Mononuclear cell (primary cell): ENCODE measurements at regions not wholly inside any gene's neighbourhood (a gene's known extent, or its start where the extent isn't known, plus 50 kb on each side); places are given as distances from the start of the nearest gene placed in this dataset.

ENCODE experiments used
- H3K27me3 ChIP-seq: 2 replicates; pipeline ENCODE4 v1.6.0; 2011; ENCODE audit warnings: low read length, control low read depth; ENCODE audit not compliant: insufficient read depth
- H3K4me1 ChIP-seq: 2 replicates; pipeline ENCODE4 v1.5.1; 2011; ENCODE audit warnings: mild to moderate bottlenecking, low read length, control low read depth; ENCODE audit not compliant: insufficient read depth
- H3K4me3 ChIP-seq: 2 replicates; pipeline ENCODE4 v1.5.1; 2011; ENCODE audit warnings: mild to moderate bottlenecking, low read length, moderate library complexity
- H3K9me3 ChIP-seq: 2 replicates; pipeline ENCODE4 v1.5.1; 2011; ENCODE audit warnings: low read depth, mild to moderate bottlenecking, control low read depth, low read length

DNA sequence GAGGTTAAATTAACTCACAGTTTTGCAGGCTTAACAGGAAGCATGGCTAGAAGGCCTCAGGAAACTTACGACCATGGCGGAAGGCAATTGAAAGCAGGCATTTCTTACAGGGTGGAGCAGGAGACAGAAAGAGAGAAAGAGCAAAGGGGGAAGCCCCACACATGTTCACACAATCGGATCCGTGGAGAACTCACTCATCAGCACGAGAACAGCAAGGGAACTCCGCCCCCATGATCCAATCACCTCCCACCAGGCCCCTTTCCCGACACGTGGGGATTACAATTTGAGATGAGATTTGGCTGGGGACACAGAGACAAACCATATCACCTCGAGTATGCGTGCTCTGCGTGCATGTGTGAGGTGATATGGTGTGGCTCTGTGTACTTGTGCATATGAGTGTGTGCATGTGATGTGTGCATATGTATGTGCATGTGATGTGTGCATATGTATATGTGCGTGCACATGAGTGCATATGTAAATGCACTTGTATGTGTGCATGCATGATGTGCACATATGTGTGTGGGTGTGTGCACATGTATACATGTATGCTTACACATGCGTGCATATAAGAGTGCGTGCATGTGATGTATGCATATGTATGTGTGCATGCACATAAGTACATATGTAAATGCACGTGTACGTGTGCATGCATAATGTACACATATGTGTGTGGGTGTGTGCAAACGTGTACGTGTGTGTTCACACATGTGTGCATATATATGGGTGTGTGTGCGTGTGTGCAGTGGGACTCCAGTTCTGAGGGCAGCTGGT is 108.7 kb upstream of the HDAC4 start:
- H3K9me3 ChIP-seq: no peaks in the 10 kb centered on the region
- peaks cover 12% of the 10 kb centered on the region for H3K4me1 ChIP-seq
- no peak overlapping the region for H3K4me3 ChIP-seq
- no peaks in the 10 kb centered on the region for H3K27me3 ChIP-seq

DNA sequence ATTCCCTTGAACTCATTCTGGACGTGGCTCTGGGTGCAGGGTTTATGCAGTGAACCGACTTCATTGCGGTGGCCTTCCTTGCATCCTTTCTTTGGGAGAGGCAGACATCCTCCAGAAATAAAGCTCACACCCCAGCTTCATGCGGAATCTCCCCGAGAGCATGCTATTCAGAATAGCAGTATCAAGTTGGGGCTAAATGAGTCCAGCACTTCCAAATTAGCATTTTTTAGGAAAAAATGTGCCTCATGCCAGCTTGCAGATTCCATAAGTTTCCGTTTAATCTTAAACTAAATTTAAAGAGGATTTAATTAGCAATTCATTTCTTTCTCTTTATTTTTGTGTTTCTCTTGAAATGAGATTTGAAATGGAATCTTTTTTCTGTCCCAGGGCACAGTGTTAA is 107.4 kb upstream of the HDAC4 start:
- H3K4me3 ChIP-seq: no peak overlapping the region
- H3K27me3 ChIP-seq: no peaks in the 10 kb centered on the region
- H3K4me1 ChIP-seq: peaks cover 24% of the 10 kb centered on the region

GRCh38 chr2:239507576-239508258 is 106.9 kb upstream of the HDAC4 start:
- Histone ChIP-seq H3K4me3 (no peak overlapping the region), H3K9me3 (no peaks in the 10 kb centered on the region), H3K4me1 (peaks cover 29% of the 10 kb centered on the region), H3K27me3 (no peaks in the 10 kb centered on the region)

More for the DNA sequence above, 107.4 kb upstream of the HDAC4 start:
- no peaks in the 10 kb centered on the region for H3K9me3 ChIP-seq

- Histone ChIP-seq H3K4me3 (no peak overlapping the region), H3K4me1 (peaks cover 37% of the 10 kb centered on the region), H3K27me3 (no peaks in the 10 kb centered on the region), H3K9me3 (no peaks in the 10 kb centered on the region)
These were observed 106.1 kb upstream of the HDAC4 start for GRCh38 chr2:239506961-239507360.

GRCh38 chr2:239506101-239506857 is 105.5 kb upstream of the HDAC4 start:
- Histone ChIP-seq H3K27me3 (no peaks in the 10 kb centered on the region), H3K4me1 (peaks cover 44% of the 10 kb centered on the region), H3K4me3 (no peak overlapping the region), H3K9me3 (no peaks in the 10 kb centered on the region)

GRCh38 chr2:239504643-239505235 is 103.9 kb upstream of the HDAC4 start:
- peaks cover 59% of the 10 kb centered on the region for H3K4me1 ChIP-seq
- no peak overlapping the region for H3K4me3 ChIP-seq
- no peaks in the 10 kb centered on the region for H3K27me3 ChIP-seq
- no peaks in the 10 kb centered on the region for H3K9me3 ChIP-seq

DNA sequence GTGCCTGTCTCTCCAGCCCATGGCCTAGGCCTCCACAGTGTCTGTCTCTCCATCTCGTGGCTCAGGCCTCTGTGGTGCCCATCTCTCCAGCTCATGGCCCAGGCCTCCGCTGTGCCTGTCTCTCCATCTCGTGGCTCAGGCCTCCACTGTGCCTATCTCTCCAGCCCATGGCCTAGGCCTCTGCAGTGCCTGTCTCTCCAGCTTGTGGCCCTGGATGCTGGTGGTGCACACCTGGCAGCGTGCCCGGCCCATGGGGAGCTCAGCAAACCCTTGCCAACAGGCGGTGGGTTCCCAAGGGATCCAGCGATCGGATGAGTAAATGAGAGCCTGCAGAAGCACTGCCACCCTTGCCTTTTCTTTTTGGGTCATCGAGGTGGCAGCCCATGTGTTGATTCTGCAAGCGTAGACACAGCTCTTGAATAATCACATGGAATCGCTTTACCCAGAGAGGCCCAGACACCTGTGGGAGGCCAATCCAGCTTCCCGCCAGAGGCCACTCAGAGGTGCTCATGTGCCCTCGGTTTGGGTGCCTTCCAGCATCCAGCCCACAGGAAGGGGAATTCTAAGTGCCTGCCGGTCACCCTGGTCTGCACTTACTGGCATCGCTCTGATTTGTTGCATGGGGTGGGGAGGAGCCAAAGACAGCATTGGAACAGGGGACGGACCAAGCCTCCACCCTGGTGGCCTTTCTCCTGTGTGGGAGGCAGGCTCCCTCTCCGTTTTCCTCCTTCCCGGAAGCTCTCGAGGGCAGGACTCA is 101.8 kb upstream of the HDAC4 start:
- Histone ChIP-seq H3K4me1 (peaks cover 64% of the 10 kb centered on the region), H3K9me3 (no peaks in the 10 kb centered on the region), H3K4me3 (no peak overlapping the region), H3K27me3 (no peaks in the 10 kb centered on the region)

GRCh38 chr2:239500574-239501550 is 100.0 kb upstream of the HDAC4 start:
- Histone ChIP-seq H3K9me3 (no peaks in the 10 kb centered on the region), H3K4me3 (no peak overlapping the region), H3K4me1 (peaks cover 64% of the 10 kb centered on the region), H3K27me3 (no peaks in the 10 kb centered on the region)

DNA sequence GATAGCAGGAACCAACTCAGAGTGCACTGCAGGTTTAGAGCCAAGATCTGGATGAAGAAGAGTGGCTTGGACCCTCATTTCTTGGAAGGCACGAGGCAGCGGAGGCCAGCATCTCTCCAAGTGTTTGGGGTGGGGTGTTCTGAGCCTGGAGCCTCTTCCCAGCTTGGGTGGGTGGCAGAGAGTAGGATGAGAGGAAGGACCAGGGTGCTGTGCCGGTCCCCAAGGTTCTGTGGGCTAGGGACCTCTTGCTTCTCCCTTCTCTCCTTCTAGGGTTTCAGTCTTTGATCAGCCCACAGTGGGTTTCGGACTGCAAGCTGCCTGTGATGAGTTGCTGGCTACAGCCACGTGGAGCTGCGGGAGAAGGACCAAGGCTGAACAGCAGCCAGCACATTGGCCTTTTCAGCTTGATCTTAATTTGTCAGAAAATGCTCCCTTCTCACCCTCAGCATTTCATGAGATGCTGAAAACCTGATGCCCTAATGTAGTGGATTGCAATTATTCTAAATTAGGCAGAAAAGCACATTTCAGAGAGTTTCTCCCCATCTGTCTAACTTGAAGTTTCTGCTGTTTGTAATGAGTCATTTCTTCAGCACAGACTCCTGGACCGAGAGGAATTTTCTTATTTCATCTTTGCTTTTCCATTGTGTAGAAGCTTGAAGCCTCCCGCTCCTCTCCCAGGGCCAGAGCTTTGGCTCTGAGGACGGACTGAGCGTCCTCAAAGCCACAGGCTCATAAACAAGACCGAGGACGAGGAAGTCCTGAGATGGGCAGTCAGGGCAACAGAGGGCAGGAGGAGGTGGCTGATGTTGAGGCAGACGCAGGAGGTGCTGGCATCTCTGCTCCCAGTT is 99.1 kb upstream of the HDAC4 start:
- Histone ChIP-seq H3K4me1 (peaks cover 56% of the 10 kb centered on the region), H3K4me3 (no peak overlapping the region), H3K27me3 (no peaks in the 10 kb centered on the region), H3K9me3 (no peaks in the 10 kb centered on the region)

GRCh38 chr2:239498981-239499634 is 98.3 kb upstream of the HDAC4 start:
- Histone ChIP-seq H3K27me3 (no peaks in the 10 kb centered on the region), H3K9me3 (no peaks in the 10 kb centered on the region), H3K4me1 (peaks cover 48% of the 10 kb centered on the region), H3K4me3 (no peak overlapping the region)

DNA sequence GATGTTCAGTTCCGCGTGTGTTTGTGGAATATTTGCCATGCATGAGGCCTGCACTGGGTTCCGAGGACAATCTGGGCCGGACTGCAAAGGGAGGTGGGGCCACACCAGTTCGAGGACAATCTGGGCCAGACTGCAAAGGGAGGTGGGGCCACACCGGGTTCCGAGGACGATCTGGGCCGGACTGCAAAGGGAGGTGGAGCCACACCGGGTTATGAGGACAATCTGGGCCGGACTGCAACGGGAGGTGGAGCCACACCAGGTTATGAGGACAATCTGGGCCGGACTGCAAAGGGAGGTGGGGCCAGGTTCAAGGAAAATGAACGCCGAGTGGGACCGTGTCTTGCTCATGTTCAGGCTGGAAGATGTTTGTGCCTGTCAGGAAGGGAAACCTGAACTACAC is 97.8 kb upstream of the HDAC4 start:
- Histone ChIP-seq H3K4me1 (peaks cover 43% of the 10 kb centered on the region), H3K4me3 (no peak overlapping the region), H3K27me3 (no peaks in the 10 kb centered on the region), H3K9me3 (no peaks in the 10 kb centered on the region)

- H3K9me3 ChIP-seq: no peaks in the 10 kb centered on the region
- no peak overlapping the region for H3K4me3 ChIP-seq
- peaks cover 27% of the 10 kb centered on the region for H3K4me1 ChIP-seq
- H3K27me3 ChIP-seq: no peaks in the 10 kb centered on the region
These were observed 95.9 kb upstream of the HDAC4 start for GRCh38 chr2:239496700-239497099.
